ENCODE measurements at regions not wholly inside any gene's neighbourhood (a gene's known extent, or its start where the extent isn't known, plus 50 kb on each side); places are given as distances from the start of the nearest gene placed in this dataset.

- no peak for TF ChIP-seq EZH2phosphoT487 (IDR thresholded peaks at IDR 0.05; ENCODE audit: borderline replicate concordance, low read length)
- TF ChIP-seq CTCF (IDR thresholded peaks at IDR 0.05; ENCODE audit: low read depth, low read length, poor library complexity, severe bottlenecking): no peak
Observed at GRCh38 chr4:125811892-125812291, 497.1 kb downstream of the FAT4 start.

GRCh38 chr4:125826801-125827695 lies 512.3 kb downstream of the FAT4 start:
- Histone ChIP-seq H3K27me3 (ENCODE audit: control insufficient read depth, low read length) (no peaks in the 10 kb centered on the region), H3F3A (ENCODE audit: control insufficient read depth, insufficient read depth) (no peaks in the 10 kb centered on the region), H3K27ac (ENCODE audit: low read depth, low read length) (no peak overlapping the region), H3K4me3 (ENCODE audit: low read length) (no peak overlapping the region), H3K9me3 (ENCODE audit: control insufficient read depth, insufficient read depth, low read length) (no peaks in the 10 kb centered on the region), H3K4me2 (ENCODE audit: low read length) (no peak overlapping the region), H3K9me2 (replicated peaks; ENCODE audit: control insufficient read depth, low read length) (no peaks in the 10 kb centered on the region), H3K36me3 (ENCODE audit: control insufficient read depth, low read length) (no peaks in the 10 kb centered on the region), H3K79me2 (ENCODE audit: control insufficient read depth, low read length) (no peaks in the 10 kb centered on the region), H4K20me1 (ENCODE audit: control insufficient read depth, insufficient read depth, low read depth, low read length) (no peaks in the 10 kb centered on the region), H3K4me1 (ENCODE audit: control insufficient read depth, low read length) (no peaks in the 10 kb centered on the region)
- no peak for TF ChIP-seq EZH2phosphoT487 (IDR thresholded peaks at IDR 0.05; ENCODE audit: borderline replicate concordance, low read length)
- TF ChIP-seq CTCF (IDR thresholded peaks at IDR 0.05; ENCODE audit: low read depth, low read length, poor library complexity, severe bottlenecking): no peak

More at GRCh38 chr4:125811892-125812291, 497.1 kb downstream of the FAT4 start:
- no peaks in the 10 kb centered on the region for H3K9me2 ChIP-seq (replicated peaks; ENCODE audit: control insufficient read depth, low read length)
- no peaks in the 10 kb centered on the region for H3K4me1 ChIP-seq (ENCODE audit: control insufficient read depth, low read length)
- H3K4me2 ChIP-seq (ENCODE audit: low read length): no peak overlapping the region
- no peaks in the 10 kb centered on the region for H3F3A ChIP-seq (ENCODE audit: control insufficient read depth, insufficient read depth)
- no peak overlapping the region for H3K27ac ChIP-seq (ENCODE audit: low read depth, low read length)
- H3K36me3 ChIP-seq (ENCODE audit: control insufficient read depth, low read length): no peaks in the 10 kb centered on the region
- no peaks in the 10 kb centered on the region for H3K9me3 ChIP-seq (ENCODE audit: control insufficient read depth, insufficient read depth, low read length)
- no peaks in the 10 kb centered on the region for H3K79me2 ChIP-seq (ENCODE audit: control insufficient read depth, low read length)
- H3K4me3 ChIP-seq (ENCODE audit: low read length): no peak overlapping the region
- H4K20me1 ChIP-seq (ENCODE audit: control insufficient read depth, insufficient read depth, low read depth, low read length): no peaks in the 10 kb centered on the region
- no peaks in the 10 kb centered on the region for H3K27me3 ChIP-seq (ENCODE audit: control insufficient read depth, low read length)

- Histone ChIP-seq H3F3A (ENCODE audit: control insufficient read depth, insufficient read depth) (no peaks in the 10 kb centered on the region), H3K4me2 (ENCODE audit: low read length) (no peak overlapping the region), H3K27ac (ENCODE audit: low read depth, low read length) (no peak overlapping the region), H3K9me3 (ENCODE audit: control insufficient read depth, insufficient read depth, low read length) (no peaks in the 10 kb centered on the region), H3K27me3 (ENCODE audit: control insufficient read depth, low read length) (no peaks in the 10 kb centered on the region), H4K20me1 (ENCODE audit: control insufficient read depth, insufficient read depth, low read depth, low read length) (no peaks in the 10 kb centered on the region), H3K36me3 (ENCODE audit: control insufficient read depth, low read length) (no peaks in the 10 kb centered on the region), H3K4me3 (ENCODE audit: low read length) (no peak overlapping the region), H3K9me2 (replicated peaks; ENCODE audit: control insufficient read depth, low read length) (no peaks in the 10 kb centered on the region), H3K79me2 (ENCODE audit: control insufficient read depth, low read length) (no peaks in the 10 kb centered on the region), H3K4me1 (ENCODE audit: control insufficient read depth, low read length) (no peaks in the 10 kb centered on the region)
- TF ChIP-seq EZH2phosphoT487 (IDR thresholded peaks at IDR 0.05; ENCODE audit: borderline replicate concordance, low read length): no peak
- no peak for TF ChIP-seq CTCF (IDR thresholded peaks at IDR 0.05; ENCODE audit: low read depth, low read length, poor library complexity, severe bottlenecking)
Observed at GRCh38 chr4:125827696-125828052, 512.9 kb downstream of the FAT4 start.
